GM23338 (cell line): ENCODE measurements at regions not wholly inside any gene's neighbourhood (a gene's known extent, or its start where the extent isn't known, plus 50 kb on each side); places are given as distances from the start of the nearest gene placed in this dataset.

Experiments used
- CREB1 ChIP-seq: fragments of 250-450 bp; sonication (Bioruptor Pico); IDR thresholded peaks from 2 replicates; pipeline ENCODE4 v1.5.0; 2020; ENCODE audit warnings: low read depth, mild to moderate bottlenecking, moderate library complexity
- EZH2 ChIP-seq: fragments of 200-600 bp; sonication (generic); IDR thresholded peaks from one replicate; pipeline ENCODE4 v1.8.0; 2017; ENCODE audit warnings: antibody characterized with exemption, mild to moderate bottlenecking, low read depth; ENCODE audit not compliant: unreplicated experiment
- EZH2phosphoT487 ChIP-seq: fragments of 200-600 bp; sonication (generic); IDR thresholded peaks from one replicate; pipeline ENCODE4 v1.8.1; 2018; ENCODE audit warnings: antibody characterized with exemption; ENCODE audit not compliant: unreplicated experiment
- JUNB ChIP-seq: IDR thresholded peaks from one replicate; pipeline ENCODE4 v1.6.1; 2016; ENCODE audit warnings: antibody characterized with exemption; ENCODE audit not compliant: unreplicated experiment
- NANOG ChIP-seq: IDR thresholded peaks from 2 replicates; pipeline ENCODE4 v1.6.1; 2016; ENCODE audit warnings: antibody characterized with exemption, borderline replicate concordance
- POLR2AphosphoS5 ChIP-seq: IDR thresholded peaks from 2 replicates; pipeline ENCODE4 v1.6.1; 2016; ENCODE audit warnings: antibody characterized with exemption, low read depth
- STAT1 ChIP-seq: IDR thresholded peaks from one replicate; pipeline ENCODE4 v1.6.1; 2016; ENCODE audit warnings: antibody characterized with exemption; ENCODE audit not compliant: unreplicated experiment
- ZNF114 ChIP-seq: fragments of 250-450 bp; sonication (Bioruptor Pico); IDR thresholded peaks from 2 replicates; pipeline ENCODE4 v1.5.0; 2020; ENCODE audit warnings: mild to moderate bottlenecking, moderate library complexity
- ZNF331 ChIP-seq: fragments of 250-450 bp; sonication (Bioruptor Pico); IDR thresholded peaks from 2 replicates; pipeline ENCODE4 v1.5.0; 2020; ENCODE audit warnings: low read depth, mild to moderate bottlenecking, moderate library complexity
- TF ChIP-seq, protein P1 (sequence below), 2 experiments: fragments of 200-600 bp in 1 of 2; sonication (generic) in 1 of 2; conservative IDR thresholded peaks; 2 replicates each; pipeline versions ENCODE4 v1.5.1 to v1.6.1; 2016 to 2017; ENCODE audit warnings: antibody characterized with exemption in 2 of 2, low read depth in 2 of 2, mild to moderate bottlenecking in 2 of 2, moderate library complexity in 1 of 2
- TF ChIP-seq, protein P2 (sequence below): IDR thresholded peaks from one replicate; pipeline ENCODE4 v1.6.1; 2018; ENCODE audit warnings: antibody characterized with exemption; ENCODE audit not compliant: unreplicated experiment
- TF ChIP-seq, protein P3 (sequence below): IDR thresholded peaks from 2 replicates; pipeline ENCODE4 v1.6.1; 2016; ENCODE audit warnings: antibody characterized with exemption
- TF ChIP-seq, protein P4 (sequence below): fragments of 250-450 bp; sonication (Bioruptor Pico); IDR thresholded peaks from 2 replicates; pipeline ENCODE4 v1.5.0; 2020; ENCODE audit warnings: mild to moderate bottlenecking, moderate library complexity

DNA sequence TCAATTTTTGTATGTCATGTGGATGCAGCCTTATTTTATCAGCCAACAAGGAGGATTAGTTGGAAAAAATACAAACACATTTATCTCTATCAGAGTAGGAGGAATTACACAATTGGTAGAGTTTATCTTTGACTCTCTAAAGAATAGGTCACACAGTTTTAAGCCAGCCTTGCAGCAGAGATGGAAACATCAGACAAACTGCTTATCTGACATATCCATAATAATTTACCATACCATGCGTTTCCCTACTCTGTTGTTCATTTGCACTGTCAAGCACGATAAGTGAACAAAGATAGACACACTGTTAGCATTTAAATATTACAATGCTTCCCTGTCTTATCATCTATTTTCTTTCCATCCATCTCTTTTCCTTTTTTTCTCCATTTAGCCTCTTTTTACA, 283.7 kb upstream of the SMIM30 start:
- TF ChIP-seq, protein P1, sequence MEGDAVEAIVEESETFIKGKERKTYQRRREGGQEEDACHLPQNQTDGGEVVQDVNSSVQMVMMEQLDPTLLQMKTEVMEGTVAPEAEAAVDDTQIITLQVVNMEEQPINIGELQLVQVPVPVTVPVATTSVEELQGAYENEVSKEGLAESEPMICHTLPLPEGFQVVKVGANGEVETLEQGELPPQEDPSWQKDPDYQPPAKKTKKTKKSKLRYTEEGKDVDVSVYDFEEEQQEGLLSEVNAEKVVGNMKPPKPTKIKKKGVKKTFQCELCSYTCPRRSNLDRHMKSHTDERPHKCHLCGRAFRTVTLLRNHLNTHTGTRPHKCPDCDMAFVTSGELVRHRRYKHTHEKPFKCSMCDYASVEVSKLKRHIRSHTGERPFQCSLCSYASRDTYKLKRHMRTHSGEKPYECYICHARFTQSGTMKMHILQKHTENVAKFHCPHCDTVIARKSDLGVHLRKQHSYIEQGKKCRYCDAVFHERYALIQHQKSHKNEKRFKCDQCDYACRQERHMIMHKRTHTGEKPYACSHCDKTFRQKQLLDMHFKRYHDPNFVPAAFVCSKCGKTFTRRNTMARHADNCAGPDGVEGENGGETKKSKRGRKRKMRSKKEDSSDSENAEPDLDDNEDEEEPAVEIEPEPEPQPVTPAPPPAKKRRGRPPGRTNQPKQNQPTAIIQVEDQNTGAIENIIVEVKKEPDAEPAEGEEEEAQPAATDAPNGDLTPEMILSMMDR (conservative IDR thresholded peaks at IDR 0.05; ENCODE audit: low read depth in 2 of 2): no peak
- TF ChIP-seq, protein P2, sequence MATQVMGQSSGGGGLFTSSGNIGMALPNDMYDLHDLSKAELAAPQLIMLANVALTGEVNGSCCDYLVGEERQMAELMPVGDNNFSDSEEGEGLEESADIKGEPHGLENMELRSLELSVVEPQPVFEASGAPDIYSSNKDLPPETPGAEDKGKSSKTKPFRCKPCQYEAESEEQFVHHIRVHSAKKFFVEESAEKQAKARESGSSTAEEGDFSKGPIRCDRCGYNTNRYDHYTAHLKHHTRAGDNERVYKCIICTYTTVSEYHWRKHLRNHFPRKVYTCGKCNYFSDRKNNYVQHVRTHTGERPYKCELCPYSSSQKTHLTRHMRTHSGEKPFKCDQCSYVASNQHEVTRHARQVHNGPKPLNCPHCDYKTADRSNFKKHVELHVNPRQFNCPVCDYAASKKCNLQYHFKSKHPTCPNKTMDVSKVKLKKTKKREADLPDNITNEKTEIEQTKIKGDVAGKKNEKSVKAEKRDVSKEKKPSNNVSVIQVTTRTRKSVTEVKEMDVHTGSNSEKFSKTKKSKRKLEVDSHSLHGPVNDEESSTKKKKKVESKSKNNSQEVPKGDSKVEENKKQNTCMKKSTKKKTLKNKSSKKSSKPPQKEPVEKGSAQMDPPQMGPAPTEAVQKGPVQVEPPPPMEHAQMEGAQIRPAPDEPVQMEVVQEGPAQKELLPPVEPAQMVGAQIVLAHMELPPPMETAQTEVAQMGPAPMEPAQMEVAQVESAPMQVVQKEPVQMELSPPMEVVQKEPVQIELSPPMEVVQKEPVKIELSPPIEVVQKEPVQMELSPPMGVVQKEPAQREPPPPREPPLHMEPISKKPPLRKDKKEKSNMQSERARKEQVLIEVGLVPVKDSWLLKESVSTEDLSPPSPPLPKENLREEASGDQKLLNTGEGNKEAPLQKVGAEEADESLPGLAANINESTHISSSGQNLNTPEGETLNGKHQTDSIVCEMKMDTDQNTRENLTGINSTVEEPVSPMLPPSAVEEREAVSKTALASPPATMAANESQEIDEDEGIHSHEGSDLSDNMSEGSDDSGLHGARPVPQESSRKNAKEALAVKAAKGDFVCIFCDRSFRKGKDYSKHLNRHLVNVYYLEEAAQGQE: no peak
- TF ChIP-seq EZH2 (no peak), POLR2AphosphoS5 (no peak), NANOG (no peak), EZH2phosphoT487 (no peak), ZNF114 (CRISPR knock-in tag) (no peak), JUNB (no peak), STAT1 (no peak), ZNF331 (no peak), CREB1 (no peak)
- TF ChIP-seq, protein P3, sequence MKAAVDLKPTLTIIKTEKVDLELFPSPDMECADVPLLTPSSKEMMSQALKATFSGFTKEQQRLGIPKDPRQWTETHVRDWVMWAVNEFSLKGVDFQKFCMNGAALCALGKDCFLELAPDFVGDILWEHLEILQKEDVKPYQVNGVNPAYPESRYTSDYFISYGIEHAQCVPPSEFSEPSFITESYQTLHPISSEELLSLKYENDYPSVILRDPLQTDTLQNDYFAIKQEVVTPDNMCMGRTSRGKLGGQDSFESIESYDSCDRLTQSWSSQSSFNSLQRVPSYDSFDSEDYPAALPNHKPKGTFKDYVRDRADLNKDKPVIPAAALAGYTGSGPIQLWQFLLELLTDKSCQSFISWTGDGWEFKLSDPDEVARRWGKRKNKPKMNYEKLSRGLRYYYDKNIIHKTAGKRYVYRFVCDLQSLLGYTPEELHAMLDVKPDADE: no peak
- TF ChIP-seq, protein P4, sequence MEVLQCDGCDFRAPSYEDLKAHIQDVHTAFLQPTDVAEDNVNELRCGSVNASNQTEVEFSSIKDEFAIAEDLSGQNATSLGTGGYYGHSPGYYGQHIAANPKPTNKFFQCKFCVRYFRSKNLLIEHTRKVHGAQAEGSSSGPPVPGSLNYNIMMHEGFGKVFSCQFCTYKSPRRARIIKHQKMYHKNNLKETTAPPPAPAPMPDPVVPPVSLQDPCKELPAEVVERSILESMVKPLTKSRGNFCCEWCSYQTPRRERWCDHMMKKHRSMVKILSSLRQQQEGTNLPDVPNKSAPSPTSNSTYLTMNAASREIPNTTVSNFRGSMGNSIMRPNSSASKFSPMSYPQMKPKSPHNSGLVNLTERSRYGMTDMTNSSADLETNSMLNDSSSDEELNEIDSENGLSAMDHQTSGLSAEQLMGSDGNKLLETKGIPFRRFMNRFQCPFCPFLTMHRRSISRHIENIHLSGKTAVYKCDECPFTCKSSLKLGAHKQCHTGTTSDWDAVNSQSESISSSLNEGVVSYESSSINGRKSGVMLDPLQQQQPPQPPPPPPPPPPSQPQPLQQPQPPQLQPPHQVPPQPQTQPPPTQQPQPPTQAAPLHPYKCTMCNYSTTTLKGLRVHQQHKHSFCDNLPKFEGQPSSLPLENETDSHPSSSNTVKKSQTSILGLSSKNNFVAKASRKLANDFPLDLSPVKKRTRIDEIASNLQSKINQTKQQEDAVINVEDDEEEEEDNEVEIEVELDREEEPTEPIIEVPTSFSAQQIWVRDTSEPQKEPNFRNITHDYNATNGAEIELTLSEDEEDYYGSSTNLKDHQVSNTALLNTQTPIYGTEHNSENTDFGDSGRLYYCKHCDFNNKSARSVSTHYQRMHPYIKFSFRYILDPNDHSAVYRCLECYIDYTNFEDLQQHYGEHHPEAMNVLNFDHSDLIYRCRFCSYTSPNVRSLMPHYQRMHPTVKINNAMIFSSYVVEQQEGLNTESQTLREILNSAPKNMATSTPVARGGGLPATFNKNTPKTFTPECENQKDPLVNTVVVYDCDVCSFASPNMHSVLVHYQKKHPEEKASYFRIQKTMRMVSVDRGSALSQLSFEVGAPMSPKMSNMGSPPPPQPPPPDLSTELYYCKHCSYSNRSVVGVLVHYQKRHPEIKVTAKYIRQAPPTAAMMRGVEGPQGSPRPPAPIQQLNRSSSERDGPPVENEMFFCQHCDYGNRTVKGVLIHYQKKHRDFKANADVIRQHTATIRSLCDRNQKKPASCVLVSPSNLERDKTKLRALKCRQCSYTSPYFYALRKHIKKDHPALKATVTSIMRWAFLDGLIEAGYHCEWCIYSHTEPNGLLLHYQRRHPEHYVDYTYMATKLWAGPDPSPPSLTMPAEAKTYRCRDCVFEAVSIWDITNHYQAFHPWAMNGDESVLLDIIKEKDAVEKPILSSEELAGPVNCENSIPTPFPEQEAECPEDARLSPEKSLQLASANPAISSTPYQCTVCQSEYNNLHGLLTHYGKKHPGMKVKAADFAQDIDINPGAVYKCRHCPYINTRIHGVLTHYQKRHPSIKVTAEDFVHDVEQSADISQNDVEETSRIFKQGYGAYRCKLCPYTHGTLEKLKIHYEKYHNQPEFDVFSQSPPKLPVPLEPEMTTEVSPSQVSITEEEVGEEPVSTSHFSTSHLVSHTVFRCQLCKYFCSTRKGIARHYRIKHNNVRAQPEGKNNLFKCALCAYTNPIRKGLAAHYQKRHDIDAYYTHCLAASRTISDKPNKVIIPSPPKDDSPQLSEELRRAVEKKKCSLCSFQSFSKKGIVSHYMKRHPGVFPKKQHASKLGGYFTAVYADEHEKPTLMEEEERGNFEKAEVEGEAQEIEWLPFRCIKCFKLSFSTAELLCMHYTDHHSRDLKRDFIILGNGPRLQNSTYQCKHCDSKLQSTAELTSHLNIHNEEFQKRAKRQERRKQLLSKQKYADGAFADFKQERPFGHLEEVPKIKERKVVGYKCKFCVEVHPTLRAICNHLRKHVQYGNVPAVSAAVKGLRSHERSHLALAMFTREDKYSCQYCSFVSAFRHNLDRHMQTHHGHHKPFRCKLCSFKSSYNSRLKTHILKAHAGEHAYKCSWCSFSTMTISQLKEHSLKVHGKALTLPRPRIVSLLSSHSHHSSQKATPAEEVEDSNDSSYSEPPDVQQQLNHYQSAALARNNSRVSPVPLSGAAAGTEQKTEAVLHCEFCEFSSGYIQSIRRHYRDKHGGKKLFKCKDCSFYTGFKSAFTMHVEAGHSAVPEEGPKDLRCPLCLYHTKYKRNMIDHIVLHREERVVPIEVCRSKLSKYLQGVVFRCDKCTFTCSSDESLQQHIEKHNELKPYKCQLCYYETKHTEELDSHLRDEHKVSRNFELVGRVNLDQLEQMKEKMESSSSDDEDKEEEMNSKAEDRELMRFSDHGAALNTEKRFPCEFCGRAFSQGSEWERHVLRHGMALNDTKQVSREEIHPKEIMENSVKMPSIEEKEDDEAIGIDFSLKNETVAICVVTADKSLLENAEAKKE: no peak
